OCI-LY7 (cell line): ENCODE measurements at regions not wholly inside any gene's neighbourhood (a gene's known extent, or its start where the extent isn't known, plus 50 kb on each side); places are given as distances from the start of the nearest gene placed in this dataset.

Experiments
- BruUV-seq: library from RNA; stranded (reverse); fragments of 400-500 nt; replicated peaks from 2 replicates; lab custom pipeline; 2021; lab: Mats Ljungman, UMichigan
- CTCF ChIA-PET: fragments of 300-600 bp; sonication (Branson Sonifier 250); formaldehyde crosslinking; loops from one replicate; lab custom pipeline; 2022; ENCODE audit warnings: antibody characterized with exemption; ENCODE audit not compliant: unreplicated experiment; lab: Charles Lee
- POLR2A ChIA-PET: fragments of 300-600 bp; sonication (Branson Sonifier 250); formaldehyde crosslinking; loops from one replicate; lab custom pipeline; 2022; ENCODE audit warnings: antibody characterized with exemption; lab: Charles Lee
- DNase-seq: peaks from one replicate; pipeline ENCODE4 v3.0.0-alpha.2; 2015; ENCODE audit warnings: low spot score
- H2AFZ ChIP-seq: fragments of 200-600 bp; sonication (generic), shearing (Covaris generic); 2 replicates; pipeline ENCODE4 v1.6.1; 2014; ENCODE audit warnings: mild to moderate bottlenecking, antibody characterized with exemption, low read length, moderate library complexity
- H3K27ac ChIP-seq: fragments of 200-600 bp; sonication (generic); 2 replicates; pipeline ENCODE4 v1.5.1; 2014; ENCODE audit warnings: mixed run types, low read depth, mild to moderate bottlenecking, moderate library complexity, low read length, inconsistent platforms; ENCODE audit not compliant: poor library complexity, severe bottlenecking
- H3K36me3 ChIP-seq: fragments of 200-600 bp; sonication (generic); 2 replicates; pipeline ENCODE4 v1.6.1; 2014; ENCODE audit warnings: mild to moderate bottlenecking, antibody characterized with exemption, low read length, moderate library complexity, mixed read lengths; ENCODE audit not compliant: insufficient read depth
- H3K4me1 ChIP-seq: fragments of 200-600 bp; sonication (generic); 2 replicates; pipeline ENCODE4 v1.5.1; 2014; ENCODE audit warnings: mild to moderate bottlenecking, low read length; ENCODE audit not compliant: insufficient read depth, poor library complexity, severe bottlenecking
- H3K4me2 ChIP-seq: fragments of 200-600 bp; sonication (generic); 2 replicates; pipeline ENCODE4 v1.6.1; 2014; ENCODE audit warnings: mild to moderate bottlenecking, low read length
- H3K4me3 ChIP-seq: fragments of 200-600 bp; sonication (generic); 2 replicates; pipeline ENCODE4 v1.5.1; 2014; ENCODE audit warnings: mild to moderate bottlenecking, low read depth, low read length; ENCODE audit not compliant: poor library complexity, severe bottlenecking
- H3K79me2 ChIP-seq: fragments of 200-600 bp; sonication (generic); 2 replicates; pipeline ENCODE4 v1.6.1; 2016; ENCODE audit warnings: low read depth, mild to moderate bottlenecking, low read length, moderate library complexity, mixed read lengths; ENCODE audit not compliant: insufficient read depth
- H3K9me2 ChIP-seq: fragments of 200-600 bp; sonication (generic); 2 replicates; pipeline ENCODE4 v1.6.1; 2016; ENCODE audit warnings: mild to moderate bottlenecking, low read length, mixed read lengths; ENCODE audit not compliant: insufficient read depth
- H3K9me3 ChIP-seq: fragments of 200-600 bp; sonication (generic); 2 replicates; pipeline ENCODE4 v1.6.1; 2014; ENCODE audit warnings: mild to moderate bottlenecking, mixed run types, low read length, mixed read lengths
- H4K20me1 ChIP-seq: fragments of 200-600 bp; sonication (generic); 2 replicates; pipeline ENCODE4 v1.6.1; 2014; ENCODE audit warnings: mild to moderate bottlenecking, antibody characterized with exemption, low read length, moderate library complexity, mixed read lengths; ENCODE audit not compliant: insufficient read depth
- EZH2phosphoT487 ChIP-seq: fragments of 200-600 bp; sonication (generic); IDR thresholded peaks from 2 replicates; pipeline ENCODE4 v1.6.1; 2018; ENCODE audit warnings: low read depth, borderline replicate concordance, mild to moderate bottlenecking, mixed run types, antibody characterized with exemption, low read length, moderate library complexity, mixed read lengths
- intact Hi-C: fragments of 100-400 bp; cut with micrococcal nuclease; formaldehyde crosslinking; loops from one replicate; pipeline ENCODE4 v1.10.0; 2022; ENCODE audit not compliant: unreplicated experiment
- TF ChIP-seq, protein P1 (sequence below): fragments of 200-600 bp; sonication (generic); conservative IDR thresholded peaks from 2 replicates; pipeline ENCODE4 v1.5.1; 2014; ENCODE audit warnings: mild to moderate bottlenecking, antibody characterized with exemption, low read length, moderate library complexity, mixed read lengths

DNA sequence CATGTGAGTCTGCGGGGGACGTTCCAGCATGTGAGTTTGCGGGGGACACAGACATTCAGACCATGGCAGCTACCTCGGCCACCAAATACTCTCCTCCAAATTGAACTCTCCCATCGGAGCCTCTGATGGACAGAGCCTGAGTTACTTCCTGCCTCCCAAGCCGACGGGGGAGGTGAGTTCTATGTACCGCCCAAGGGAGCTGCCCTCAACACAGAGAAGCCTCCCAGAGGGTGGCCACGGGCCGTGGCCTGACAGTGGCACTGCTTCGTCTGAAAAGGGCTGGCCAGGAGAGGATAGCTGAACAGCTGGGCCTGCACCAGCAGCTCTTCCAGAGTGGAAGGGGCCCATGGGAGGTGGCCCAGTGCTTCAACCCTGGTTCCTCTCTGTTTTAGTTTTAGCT, 274.5 kb upstream of the PPP2R2D start:
- Histone ChIP-seq H3K9me3 (no peaks in the 10 kb centered on the region), H3K36me3 (no peaks in the 10 kb centered on the region), H3K79me2 (no peaks in the 10 kb centered on the region), H2AFZ (no peak overlapping the region), H4K20me1 (no peaks in the 10 kb centered on the region), H3K4me2 (no peak overlapping the region), H3K4me3 (no peak overlapping the region), H3K9me2 (no peaks in the 10 kb centered on the region), H3K4me1 (no peaks in the 10 kb centered on the region), H3K27ac (no peak overlapping the region)
- ChIA-PET POLR2A (interaction anchor here (0.5 to 0.7 kb wide), 2 partner anchors 74 to 425 kb away, joined by 3 read pairs; no protein-coding TSS in a partner anchor), CTCF (no interaction called here)
- no TSS peak for BruUV-seq
- TF ChIP-seq, protein P1, sequence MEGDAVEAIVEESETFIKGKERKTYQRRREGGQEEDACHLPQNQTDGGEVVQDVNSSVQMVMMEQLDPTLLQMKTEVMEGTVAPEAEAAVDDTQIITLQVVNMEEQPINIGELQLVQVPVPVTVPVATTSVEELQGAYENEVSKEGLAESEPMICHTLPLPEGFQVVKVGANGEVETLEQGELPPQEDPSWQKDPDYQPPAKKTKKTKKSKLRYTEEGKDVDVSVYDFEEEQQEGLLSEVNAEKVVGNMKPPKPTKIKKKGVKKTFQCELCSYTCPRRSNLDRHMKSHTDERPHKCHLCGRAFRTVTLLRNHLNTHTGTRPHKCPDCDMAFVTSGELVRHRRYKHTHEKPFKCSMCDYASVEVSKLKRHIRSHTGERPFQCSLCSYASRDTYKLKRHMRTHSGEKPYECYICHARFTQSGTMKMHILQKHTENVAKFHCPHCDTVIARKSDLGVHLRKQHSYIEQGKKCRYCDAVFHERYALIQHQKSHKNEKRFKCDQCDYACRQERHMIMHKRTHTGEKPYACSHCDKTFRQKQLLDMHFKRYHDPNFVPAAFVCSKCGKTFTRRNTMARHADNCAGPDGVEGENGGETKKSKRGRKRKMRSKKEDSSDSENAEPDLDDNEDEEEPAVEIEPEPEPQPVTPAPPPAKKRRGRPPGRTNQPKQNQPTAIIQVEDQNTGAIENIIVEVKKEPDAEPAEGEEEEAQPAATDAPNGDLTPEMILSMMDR: no peak
- no peak for TF ChIP-seq EZH2phosphoT487
- DNase-seq: no peak
- intact Hi-C loops: no loop called here

- DNase-seq: no peak
- Histone ChIP-seq H3K4me2 (no peak overlapping the region), H3K4me1 (no peaks in the 10 kb centered on the region), H3K79me2 (no peaks in the 10 kb centered on the region), H3K36me3 (no peaks in the 10 kb centered on the region), H3K9me2 (no peaks in the 10 kb centered on the region), H2AFZ (no peak overlapping the region), H3K4me3 (no peak overlapping the region), H3K9me3 (no peaks in the 10 kb centered on the region), H4K20me1 (no peaks in the 10 kb centered on the region), H3K27ac (no peak overlapping the region)
- no TSS peak for BruUV-seq
- TF ChIP-seq EZH2phosphoT487: no peak
- TF ChIP-seq, protein P1: no peak
- ChIA-PET CTCF (no interaction called here), POLR2A (no interaction called here)
- intact Hi-C loops: no loop called here
These were observed 271.6 kb upstream of the PPP2R2D start for GRCh38 chr10:131629026-131629770.

DNA sequence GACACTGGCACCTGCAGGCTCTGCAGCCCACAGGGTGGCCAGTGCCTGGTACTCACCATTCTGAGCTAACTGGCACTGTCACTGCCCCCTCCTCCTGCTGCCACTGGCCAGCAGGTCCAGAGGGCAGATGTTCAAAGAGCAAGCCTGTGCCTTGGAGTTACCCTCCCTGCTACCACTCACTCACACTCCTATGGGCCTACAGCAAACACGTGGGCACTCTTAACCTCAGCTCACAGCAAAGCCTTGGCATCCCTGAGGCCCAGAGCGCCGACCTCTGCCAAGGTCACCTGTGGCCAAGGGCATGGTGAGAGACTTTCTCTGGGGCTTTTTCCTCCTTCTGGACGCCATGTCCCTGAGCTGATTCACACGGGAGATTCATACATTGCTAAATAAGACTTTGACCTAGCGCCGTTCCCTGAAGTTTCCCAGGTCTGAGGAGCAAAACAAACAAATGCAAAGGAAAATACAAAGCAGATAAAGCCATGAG, 270.0 kb upstream of the PPP2R2D start:
- H3K4me2 ChIP-seq: no peak overlapping the region
- TF ChIP-seq EZH2phosphoT487: no peak
- TF ChIP-seq, protein P1: no peak
- intact Hi-C loops: no loop called here

More for the DNA sequence above, 270.0 kb upstream of the PPP2R2D start:
- Histone ChIP-seq H3K27ac (no peak overlapping the region), H3K9me2 (no peaks in the 10 kb centered on the region), H3K4me3 (no peak overlapping the region), H3K79me2 (no peaks in the 10 kb centered on the region), H3K4me1 (no peaks in the 10 kb centered on the region), H2AFZ (no peak overlapping the region), H3K36me3 (no peaks in the 10 kb centered on the region), H3K9me3 (no peaks in the 10 kb centered on the region), H4K20me1 (no peaks in the 10 kb centered on the region)
- ChIA-PET CTCF (no interaction called here), POLR2A (no interaction called here)
- no peak for DNase-seq
- BruUV-seq: no TSS peak
